HG03064 (cell line): ENCODE measurements at regions not wholly inside any gene's neighbourhood (a gene's known extent, or its start where the extent isn't known, plus 50 kb on each side); places are given as distances from the start of the nearest gene placed in this dataset.

ENCODE experiments used
- ATAC-seq: cut with Tn5 transposase; IDR thresholded peaks from one replicate; pipeline ENCODE4 v1.9.1; 2021; ENCODE audit warnings: low read depth; ENCODE audit not compliant: unreplicated experiment

DNA sequence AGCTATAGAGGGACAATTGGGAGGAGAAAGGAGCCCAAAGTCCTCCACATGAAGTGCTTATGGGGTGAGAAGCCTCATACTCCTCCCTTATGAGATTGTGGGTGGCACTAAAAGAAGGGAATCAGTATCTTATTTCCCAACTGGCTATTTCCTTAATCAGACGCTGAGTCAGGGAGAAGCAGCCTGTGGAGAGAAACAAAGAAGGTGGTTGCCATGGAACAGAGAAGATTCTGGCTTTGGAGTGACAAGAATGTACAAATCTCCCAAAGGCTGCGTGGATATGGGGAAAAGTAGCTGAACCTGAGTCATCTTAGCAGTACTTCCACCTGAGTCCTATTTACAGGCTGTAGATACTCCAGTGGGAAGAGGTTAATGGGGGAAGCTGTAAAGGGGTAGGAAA is 115.8 kb upstream of the CWC22 start:
- no peak for ATAC-seq

DNA sequence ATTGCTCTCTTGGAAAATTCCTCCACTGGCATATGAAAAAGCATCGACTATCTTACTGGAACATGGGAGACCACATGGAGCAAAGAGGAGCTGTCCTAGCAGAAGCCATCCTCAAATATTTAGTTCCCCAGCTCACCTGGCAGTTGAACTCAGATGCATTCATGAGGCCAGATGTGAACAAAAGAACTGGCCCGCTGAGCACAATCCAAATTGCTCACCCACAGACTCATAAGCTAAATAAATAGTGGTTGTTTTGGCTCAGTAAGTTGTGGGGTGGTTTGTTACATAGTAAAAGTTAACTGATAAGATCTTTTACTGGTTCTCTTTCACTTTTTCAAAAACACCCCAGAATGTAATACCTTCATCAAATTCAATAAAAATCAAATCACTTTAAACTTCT is 108.6 kb upstream of the CWC22 start:
- no peak for ATAC-seq

DNA sequence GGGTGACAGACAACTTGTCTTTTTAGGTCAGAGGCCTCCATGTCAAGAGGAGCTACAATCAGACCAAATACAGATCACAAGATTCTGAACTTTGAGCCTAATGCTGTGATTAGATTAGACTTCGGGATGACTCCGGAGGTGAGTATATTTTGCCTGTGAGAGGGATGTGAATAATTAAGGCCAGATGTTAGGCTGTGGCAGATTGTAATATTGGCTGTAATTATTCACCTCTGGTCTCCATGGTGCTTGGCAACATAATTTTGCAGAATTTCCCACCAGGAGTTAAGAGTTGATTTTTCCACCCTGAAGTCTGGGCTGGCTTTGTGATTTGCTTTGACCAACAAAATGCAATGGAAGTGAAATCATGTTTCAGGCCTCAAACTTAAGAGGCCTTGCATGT is 108.2 kb upstream of the CWC22 start:
- ATAC-seq: no peak

DNA sequence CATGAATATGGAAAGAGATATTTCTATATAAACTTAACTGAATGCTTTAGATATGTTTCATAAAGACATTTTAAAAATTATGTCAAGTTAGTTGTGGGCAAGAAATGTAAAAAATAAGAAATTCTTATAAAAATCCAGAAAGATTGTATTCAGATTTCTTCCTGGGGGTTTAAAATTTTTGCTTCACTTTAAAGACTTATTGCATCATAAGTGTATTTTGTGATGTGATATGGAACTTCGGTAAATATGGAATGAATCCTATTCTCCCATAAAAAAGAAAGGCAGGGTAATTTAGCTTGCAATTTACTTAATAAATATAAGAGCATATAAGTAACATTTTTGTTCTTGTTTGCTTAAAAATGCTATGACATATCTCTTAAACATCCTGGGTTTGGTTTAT is 104.8 kb upstream of the CWC22 start:
- no peak for ATAC-seq

DNA sequence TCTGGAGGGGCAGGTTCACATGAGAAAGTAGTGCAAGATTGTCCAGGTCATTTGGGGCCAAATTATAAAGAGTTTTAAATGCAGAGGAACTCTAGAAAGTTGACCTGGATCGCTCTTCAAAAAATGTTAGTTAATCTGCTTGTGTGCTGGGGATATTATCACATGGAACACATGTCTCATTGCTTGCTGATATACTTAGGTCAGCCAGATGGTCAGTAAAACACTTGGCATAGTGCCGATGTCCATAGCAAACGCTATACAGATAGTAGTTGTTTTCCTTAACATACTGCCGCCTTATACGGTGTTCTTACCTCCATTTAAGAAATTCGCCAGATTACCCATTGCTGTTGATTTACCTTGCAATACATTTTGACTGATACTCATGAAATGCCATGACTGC is 103.4 kb upstream of the CWC22 start:
- ATAC-seq: no peak

DNA sequence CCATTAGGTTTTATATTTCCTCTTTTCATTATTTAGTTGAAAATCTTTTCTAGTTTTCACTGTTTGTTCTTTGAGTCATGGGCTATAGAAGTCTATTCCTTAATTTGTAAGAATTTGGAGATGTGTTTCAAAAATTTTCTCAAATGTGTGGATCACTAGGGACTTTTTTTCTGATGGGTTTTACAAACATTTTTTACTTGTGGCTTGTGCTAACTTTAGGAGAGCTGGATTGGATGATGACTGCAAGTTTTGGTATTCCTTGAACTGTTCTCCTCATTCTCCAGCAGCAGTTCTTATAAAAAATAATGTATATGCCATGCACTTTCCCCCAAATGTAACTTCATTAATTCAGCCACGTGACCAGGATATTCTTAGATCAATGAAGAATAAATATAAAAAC is 94.7 kb upstream of the CWC22 start:
- no peak for ATAC-seq

DNA sequence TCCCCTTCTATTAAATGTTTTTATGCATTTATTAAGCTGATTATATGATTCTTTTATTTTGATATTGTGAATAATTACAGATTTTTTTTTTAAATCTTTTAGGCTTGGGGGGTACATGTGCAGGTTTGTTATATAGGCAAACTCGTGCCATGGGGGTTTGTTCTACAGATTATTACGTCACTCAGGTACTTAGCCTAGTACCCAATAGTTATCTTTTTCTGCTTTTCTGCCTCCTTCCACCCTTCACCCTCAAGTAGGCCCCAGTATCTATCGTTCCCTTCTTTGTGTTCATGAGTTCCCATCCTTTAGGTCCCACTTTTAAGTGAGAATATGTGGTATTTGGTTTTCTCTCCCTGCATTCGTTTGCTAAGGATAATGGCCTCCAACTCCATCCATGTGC is 92.2 kb upstream of the CWC22 start:
- no peak for ATAC-seq

DNA sequence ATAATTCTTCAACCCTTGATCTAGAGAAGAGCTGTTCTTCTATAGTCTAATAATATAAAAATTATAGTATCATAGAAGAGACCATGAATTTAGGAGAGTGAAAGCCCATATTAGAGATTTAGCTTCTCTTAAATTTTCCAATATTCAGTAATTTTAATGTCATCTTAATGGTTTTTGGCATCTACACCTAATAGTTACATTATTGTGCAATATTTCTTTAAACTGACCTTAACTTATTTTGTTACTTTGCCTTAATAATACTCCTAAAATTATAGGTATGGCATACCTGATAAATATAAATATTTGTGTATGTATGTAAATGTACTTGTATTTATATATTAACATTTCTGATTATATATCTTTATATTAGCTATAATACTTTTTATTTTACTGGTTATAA is 78.0 kb upstream of the CWC22 start:
- no peak for ATAC-seq

DNA sequence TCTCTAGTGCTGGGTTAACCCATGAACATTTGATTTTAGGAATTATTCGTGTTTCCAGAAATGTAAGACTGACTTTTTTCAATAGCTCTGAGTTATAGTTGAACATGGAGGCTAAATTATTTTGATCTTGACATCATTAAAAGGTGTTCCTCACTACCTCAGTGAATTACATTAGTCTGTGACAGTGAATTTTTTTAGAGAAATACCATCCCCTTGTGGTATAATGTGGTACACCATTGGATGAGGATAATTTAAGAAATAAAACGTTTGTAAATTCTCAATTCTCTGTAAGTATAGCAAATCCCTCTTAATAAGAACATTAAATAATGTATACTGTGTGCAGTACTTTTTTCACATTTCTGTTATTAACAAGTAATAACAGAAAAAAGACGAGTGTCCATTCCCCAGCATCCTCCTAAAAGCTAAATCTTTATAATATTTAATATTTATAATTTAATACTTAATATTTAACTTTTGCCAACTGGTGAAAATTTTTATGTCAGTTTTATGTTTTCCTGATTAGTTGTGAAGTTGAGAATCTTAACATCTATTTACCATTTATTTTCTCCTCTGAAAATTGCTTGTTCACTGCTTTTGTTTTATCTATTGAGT is 70.3 kb upstream of the CWC22 start:
- ATAC-seq: no peak

DNA sequence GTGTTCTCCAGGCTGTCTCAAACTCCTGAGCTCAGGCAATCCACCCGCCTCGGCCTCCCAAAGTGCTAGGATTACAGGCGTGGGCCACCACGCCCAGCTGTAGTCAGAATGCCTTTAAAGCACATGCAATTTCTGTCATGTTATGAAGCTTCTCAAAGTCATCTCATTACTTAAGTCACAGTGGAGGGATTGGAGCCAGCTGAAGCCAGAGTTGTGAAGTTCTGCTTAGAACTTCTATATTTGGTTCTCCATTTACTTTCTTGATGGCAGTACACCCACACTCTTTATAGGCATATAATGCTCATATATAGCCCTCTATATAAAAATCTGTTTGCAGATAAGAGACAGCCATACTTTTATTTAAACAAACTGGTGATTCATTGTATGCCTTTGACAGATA is 68.8 kb upstream of the CWC22 start:
- no peak for ATAC-seq

DNA sequence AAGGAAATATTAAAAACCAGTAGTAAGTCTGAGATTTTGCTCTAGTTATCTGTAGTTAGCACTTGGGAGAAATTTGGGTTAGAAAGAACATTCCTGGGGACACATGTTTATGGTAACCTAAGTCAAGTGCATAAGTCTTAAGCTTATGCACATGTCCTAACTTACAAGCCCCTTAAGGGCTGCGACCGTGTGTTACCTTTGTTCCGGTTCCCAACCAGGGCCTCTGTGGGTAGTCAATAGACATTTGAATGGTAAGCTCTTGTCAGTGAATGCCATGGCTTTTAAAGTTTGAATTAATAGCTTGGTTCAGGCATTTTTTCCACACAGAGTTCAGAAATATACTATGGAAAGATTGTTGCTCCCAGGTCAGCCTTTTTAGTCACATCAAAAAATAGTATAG is 64.7 kb upstream of the CWC22 start:
- no peak for ATAC-seq

DNA sequence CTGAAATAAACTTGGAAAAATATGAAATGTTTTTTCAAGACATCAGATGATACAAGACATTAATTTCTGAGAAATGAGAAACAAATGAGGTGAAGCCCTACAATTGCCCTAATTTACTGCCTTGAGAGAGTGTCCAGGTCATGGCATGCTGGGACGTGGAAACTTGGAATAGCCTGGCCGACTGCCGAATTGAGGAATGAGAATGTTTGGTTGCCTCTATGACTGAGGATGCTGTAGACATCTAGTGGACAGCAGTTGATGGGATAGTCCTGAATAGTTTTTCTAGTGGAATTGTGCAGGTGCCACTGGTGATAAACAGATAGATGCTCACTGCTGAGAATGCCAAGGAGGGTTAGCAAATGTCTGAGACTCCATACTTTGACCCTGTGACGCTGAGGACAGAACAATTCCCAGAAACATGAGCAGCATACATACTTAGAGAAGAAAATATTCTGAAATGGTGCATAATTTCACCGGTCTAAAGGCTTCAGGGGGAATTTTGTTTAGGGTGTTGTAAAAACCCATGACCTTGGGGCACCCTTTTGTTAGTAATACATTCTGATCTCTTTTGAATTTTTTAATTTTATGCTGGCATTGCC is 56.5 kb upstream of the CWC22 start:
- no peak for ATAC-seq

DNA sequence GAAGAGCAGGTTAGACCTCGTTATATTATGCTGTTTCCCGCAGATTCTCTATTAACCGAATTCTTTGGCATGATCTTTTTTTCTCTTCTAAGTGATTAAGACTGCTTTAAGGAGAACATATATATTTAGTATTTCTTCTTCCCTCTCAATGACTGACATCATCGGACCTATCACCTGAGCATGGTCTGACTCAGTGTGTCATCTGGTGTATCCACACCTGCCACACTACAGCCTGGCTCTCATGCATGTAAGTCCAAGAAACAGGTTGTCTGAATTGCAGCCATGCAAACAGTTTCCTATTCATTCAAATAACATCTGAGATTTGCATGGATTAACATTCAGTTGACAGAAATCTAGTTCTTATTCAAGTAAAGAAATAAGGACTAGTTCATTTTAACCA is 55.1 kb upstream of the CWC22 start:
- ATAC-seq: no peak

DNA sequence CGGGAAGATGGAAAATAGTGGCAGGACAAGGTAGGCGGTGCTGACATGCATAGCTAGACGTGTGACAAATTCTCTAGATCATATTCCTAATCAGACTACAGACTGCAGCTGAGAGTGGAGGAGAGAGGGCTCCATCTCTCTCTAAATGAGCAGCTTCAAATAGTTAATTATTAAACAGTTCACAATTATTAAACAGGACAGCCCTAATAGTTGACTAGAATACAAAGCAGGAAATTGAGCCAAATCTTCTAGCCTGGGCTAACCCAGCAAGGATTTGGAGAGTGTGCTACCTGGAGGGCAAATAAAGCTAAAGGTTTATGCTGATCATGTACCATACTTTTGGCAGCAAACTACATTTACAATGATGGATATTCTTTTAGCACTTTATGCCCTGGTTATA is 54.4 kb upstream of the CWC22 start:
- no peak for ATAC-seq

DNA sequence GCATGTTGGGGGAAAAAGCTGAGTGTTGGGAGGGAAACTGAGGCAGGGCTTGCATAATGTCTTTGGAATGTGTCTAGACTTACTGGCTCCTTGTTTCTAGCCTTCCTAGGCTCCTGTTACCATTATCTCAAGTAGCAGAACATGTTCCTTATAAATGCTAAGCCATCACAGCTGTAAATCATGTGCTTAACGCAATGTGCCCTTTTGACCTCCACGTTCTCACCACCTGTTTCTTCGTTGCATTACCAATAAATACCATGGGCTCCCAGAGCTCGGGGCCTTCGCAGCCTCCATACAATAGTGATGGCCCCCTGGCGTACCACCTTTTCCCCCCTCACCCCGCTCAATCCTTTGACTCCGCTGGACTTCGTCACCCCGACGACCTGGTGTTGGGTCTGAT is 54.0 kb upstream of the CWC22 start:
- ATAC-seq: no peak

DNA sequence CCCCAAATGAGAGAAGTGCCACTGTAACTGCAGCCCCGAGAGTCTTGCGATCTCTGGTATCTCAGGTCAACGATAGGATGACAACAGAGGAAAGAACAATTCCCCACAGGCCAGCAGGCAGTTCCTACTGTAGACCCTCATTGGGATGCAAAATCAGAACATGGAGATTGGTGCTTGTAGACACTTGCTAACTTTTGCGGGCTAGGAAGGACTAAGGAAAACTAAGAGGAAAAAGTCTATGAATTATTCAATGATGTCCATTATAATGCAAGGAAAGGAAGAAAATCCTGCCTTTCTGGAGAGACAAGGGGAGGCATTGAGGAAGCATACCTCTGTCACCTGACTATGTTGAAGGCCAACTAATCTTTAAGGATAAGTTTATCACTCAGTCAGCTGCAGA is 51.9 kb upstream of the CWC22 start:
- no peak for ATAC-seq

DNA sequence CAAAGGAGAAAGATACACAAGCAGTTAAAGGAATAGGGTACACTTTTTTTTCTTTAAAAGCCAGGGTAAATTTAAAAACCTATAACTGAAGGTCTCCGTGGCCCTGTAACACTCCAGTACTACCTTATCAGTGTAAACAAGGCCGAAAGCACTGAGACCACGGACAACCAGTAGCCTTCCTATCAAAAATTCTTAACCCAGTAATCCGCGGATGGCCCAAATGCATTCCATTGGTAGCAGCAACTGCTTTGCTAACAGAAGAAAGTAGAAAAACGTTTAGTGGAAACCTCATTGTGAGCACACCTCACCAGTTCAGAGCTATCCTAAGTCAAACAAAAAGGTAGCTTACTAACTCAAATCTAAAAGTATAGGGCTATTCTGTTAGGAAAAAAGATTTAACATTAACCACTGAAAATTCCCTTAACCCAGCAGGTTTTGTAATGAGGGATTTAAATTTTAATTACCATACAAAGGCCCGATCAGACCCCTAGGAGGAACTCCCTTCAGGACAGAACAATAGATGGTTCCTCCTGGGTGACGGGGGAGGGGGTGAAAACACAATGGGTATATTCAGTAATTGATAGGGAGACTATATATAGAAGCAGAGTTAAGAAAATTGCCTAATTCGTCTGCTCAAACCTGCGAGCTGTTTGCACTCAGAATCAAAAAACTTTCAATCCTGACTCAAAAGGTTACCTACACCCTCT is 50.8 kb upstream of the CWC22 start:
- no peak for ATAC-seq
